A673 (cell line): ENCODE measurements at regions not wholly inside any gene's neighbourhood (a gene's known extent, or its start where the extent isn't known, plus 50 kb on each side); places are given as distances from the start of the nearest gene placed in this dataset.

Experiments used
- CTCF ChIP-seq: fragments of 300-800, 200-600 bp; sonication (generic); conservative IDR thresholded peaks from 2 replicates; pipeline ENCODE4 v1.5.1; 2017; ENCODE audit warnings: low read depth, mild to moderate bottlenecking, antibody characterized with exemption, low read length, moderate library complexity, mixed read lengths
- EZH2 ChIP-seq: fragments of 200-600 bp; sonication (generic); IDR thresholded peaks from 2 replicates; pipeline ENCODE4 v1.6.1; 2017; ENCODE audit warnings: borderline replicate concordance, low read depth, mild to moderate bottlenecking, mixed read lengths, antibody characterized with exemption, low read length; ENCODE audit not compliant: poor library complexity, severe bottlenecking

GRCh38 chrX:142688256-142688655 lies 337.5 kb upstream of the SPANXN4 start:
- no peak for TF ChIP-seq CTCF
- no peak for TF ChIP-seq EZH2
